HEK293T (cell line): ENCODE measurements at regions not wholly inside any gene's neighbourhood (a gene's known extent, or its start where the extent isn't known, plus 50 kb on each side); places are given as distances from the start of the nearest gene placed in this dataset.

Experiments
- ELF4 ChIP-seq: fragments of 450-650 bp; IDR thresholded peaks from 2 replicates; pipeline ENCODE4 v1.6.1; 2017; ENCODE audit warnings: antibody characterized with exemption
- FOXA1 ChIP-seq: fragments of 450-650 bp; IDR thresholded peaks from 2 replicates; pipeline ENCODE4 v1.6.1; 2016; ENCODE audit warnings: mild to moderate bottlenecking
- FOXM1 ChIP-seq: fragments of 450-650 bp; IDR thresholded peaks from 2 replicates; pipeline ENCODE4 v1.6.1; 2017; ENCODE audit warnings: mild to moderate bottlenecking, borderline replicate concordance

GRCh38 chr15:39213385-39213840 lies 367.5 kb upstream of the THBS1 start:
- no peak for TF ChIP-seq FOXM1
- TF ChIP-seq ELF4, result no peak
- no peak for TF ChIP-seq FOXA1
